Ureter (tissue), 1 donor: ENCODE measurements at regions not wholly inside any gene's neighbourhood (a gene's known extent, or its start where the extent isn't known, plus 50 kb on each side); places are given as distances from the start of the nearest gene placed in this dataset.

Experiments used
- DNase-seq: peaks from one replicate; pipeline ENCODE4 v3.0.0-alpha.2; 2020; ENCODE audit warnings: low spot score
- donor health status: DM: yes; HTN: yes; CAD: no.

GRCh38 chr6:168722397-168722796 lies 281.4 kb downstream of the SMOC2 start:
- DNase-seq = no peak

GRCh38 chr6:168721571-168721970 lies 280.6 kb downstream of the SMOC2 start:
- no peak for DNase-seq

DNA sequence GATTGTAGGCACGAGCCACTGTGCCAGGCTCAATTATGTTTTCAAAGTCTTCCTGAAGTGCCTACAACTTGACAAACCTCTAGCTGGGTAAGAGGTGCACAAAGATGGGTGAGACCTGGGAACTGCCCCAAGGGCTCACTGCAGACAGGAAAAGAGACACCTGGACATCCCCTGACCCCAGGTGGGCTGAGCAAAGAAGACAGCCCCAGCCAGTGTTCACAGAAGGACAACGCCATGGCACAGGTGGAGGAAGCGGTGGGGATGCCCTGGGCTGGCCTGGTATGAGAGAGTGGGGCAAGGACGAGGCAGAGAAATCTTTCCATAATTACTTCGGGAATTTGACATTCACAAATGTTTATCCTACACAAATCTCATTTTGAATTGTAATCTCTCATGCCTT lies 278.9 kb downstream of the SMOC2 start:
- no peak for DNase-seq

GRCh38 chr6:168718821-168719475 lies 278.0 kb downstream of the SMOC2 start:
- no peak for DNase-seq
